Progenitor cell of endocrine pancreas (in vitro differentiated cells): ENCODE measurements at regions not wholly inside any gene's neighbourhood (a gene's known extent, or its start where the extent isn't known, plus 50 kb on each side); places are given as distances from the start of the nearest gene placed in this dataset.

Experiments
- DNase-seq: peaks from one replicate; pipeline ENCODE4 v3.0.0; 2021; ENCODE audit warnings: low spot score; ENCODE audit not compliant: unreplicated experiment
- H3K27ac Mint-ChIP-seq: 2 replicates; pipeline ENCODE4 v1.8.0; 2021; ENCODE audit warnings: mild to moderate bottlenecking, moderate library complexity, mixed read lengths
- H3K27me3 Mint-ChIP-seq: 2 replicates; pipeline ENCODE4 v1.8.0; 2021; ENCODE audit warnings: mixed read lengths
- H3K36me3 Mint-ChIP-seq: 2 replicates; pipeline ENCODE4 v1.8.0; 2022; ENCODE audit warnings: mixed read lengths; ENCODE audit not compliant: insufficient read depth
- H3K4me1 Mint-ChIP-seq: 2 replicates; pipeline ENCODE4 v1.8.0; 2021; ENCODE audit warnings: low read depth, mixed read lengths
- H3K4me3 Mint-ChIP-seq: 2 replicates; pipeline ENCODE4 v1.8.0; 2021; ENCODE audit warnings: low read depth, mild to moderate bottlenecking, moderate library complexity, mixed read lengths
- H3K9me3 Mint-ChIP-seq: 2 replicates; pipeline ENCODE4 v1.8.0; 2021; ENCODE audit warnings: low read depth, mixed read lengths
- CTCF ChIP-seq: fragments of 200-600 bp; sonication (generic); IDR thresholded peaks from one replicate; pipeline ENCODE4 v1.5.0; 2021; ENCODE audit warnings: antibody characterized with exemption, mild to moderate bottlenecking; ENCODE audit not compliant: unreplicated experiment

GRCh38 chr7:131843898-131844331, 287.5 kb upstream of the PODXL start:
- no peak for DNase-seq
- TF ChIP-seq CTCF = no peak
- Mint-ChIP-seq H3K4me3 (no peak overlapping the region), H3K27me3 (peaks cover 11% of the 10 kb centered on the region), H3K4me1 (peaks cover 3% of the 10 kb centered on the region), H3K9me3 (no peaks in the 10 kb centered on the region), H3K36me3 (no peaks in the 10 kb centered on the region), H3K27ac (no peak overlapping the region)

GRCh38 chr7:131839967-131840690, 283.7 kb upstream of the PODXL start:
- Mint-ChIP-seq H3K9me3 (no peaks in the 10 kb centered on the region), H3K27ac (no peak overlapping the region), H3K36me3 (no peaks in the 10 kb centered on the region), H3K4me1 (no peaks in the 10 kb centered on the region), H3K4me3 (no peak overlapping the region), H3K27me3 (peaks cover 25% of the 10 kb centered on the region)
- TF ChIP-seq CTCF = no peak
- DNase-seq = no peak

GRCh38 chr7:131836733-131837132, 280.3 kb upstream of the PODXL start:
- Mint-ChIP-seq H3K27me3 (peaks cover 25% of the 10 kb centered on the region), H3K4me3 (no peak overlapping the region), H3K9me3 (no peaks in the 10 kb centered on the region), H3K27ac (no peak overlapping the region), H3K4me1 (no peaks in the 10 kb centered on the region), H3K36me3 (no peaks in the 10 kb centered on the region)
- TF ChIP-seq CTCF = peak; percentile 14
- DNase-seq = no peak

GRCh38 chr7:131835141-131835540, 278.7 kb upstream of the PODXL start:
- TF ChIP-seq CTCF = no peak
- no peak for DNase-seq
- Mint-ChIP-seq H3K36me3 (no peaks in the 10 kb centered on the region), H3K4me1 (peaks cover 2% of the 10 kb centered on the region), H3K27me3 (peaks cover 28% of the 10 kb centered on the region), H3K4me3 (no peak overlapping the region), H3K27ac (no peak overlapping the region), H3K9me3 (no peaks in the 10 kb centered on the region)

- Mint-ChIP-seq H3K36me3 (no peaks in the 10 kb centered on the region), H3K4me3 (no peak overlapping the region), H3K4me1 (peaks cover 10% of the 10 kb centered on the region), H3K9me3 (no peaks in the 10 kb centered on the region), H3K27ac (no peak overlapping the region), H3K27me3 (peaks cover 33% of the 10 kb centered on the region)
- no peak for DNase-seq
- no peak for TF ChIP-seq CTCF
Measured at GRCh38 chr7:131830681-131831080, 274.3 kb upstream of the PODXL start.
